ENCODE measurements at regions not wholly inside any gene's neighbourhood (a gene's known extent, or its start where the extent isn't known, plus 50 kb on each side); places are given as distances from the start of the nearest gene placed in this dataset.
"Not testable (repeated sequence)": the region's sequence is repeated elsewhere in the genome, so short reads cannot be mapped to it uniquely, and the experiment has no call there.

DNA sequence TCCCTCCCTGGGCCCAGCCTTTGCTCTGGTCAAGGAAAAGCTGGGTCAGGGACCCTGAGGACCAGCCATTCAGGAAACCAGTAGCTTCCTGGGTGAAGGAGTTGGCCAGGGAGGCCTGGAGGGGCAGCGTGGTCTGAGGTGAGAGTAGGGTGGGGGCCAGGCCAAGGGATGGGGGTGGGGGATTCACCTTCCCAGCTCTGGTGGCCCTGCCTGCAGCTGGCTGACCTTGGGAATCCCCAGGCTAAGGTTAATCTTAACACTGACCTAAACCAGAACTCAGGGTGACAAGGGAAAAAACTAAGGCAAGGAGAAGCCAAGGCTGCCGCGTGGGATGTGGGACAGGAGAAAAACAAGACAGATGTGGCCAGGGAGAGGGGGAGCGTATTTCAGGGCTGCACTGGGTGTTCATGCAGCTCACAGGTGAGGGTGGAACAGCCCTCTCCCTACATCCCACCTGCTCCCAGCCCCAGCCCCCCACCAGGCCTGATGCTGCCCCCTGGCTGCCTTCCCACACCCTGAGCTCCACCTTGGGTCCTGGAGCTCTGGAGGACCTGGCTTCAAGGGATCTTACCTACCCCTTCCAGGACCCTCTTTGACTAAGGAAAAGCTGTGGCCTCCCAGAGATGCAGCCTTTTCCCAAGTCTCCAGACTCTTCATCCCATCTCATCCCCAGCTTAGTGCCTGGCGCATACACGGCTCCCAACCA lies 132.7 kb upstream of the GRK3 start:
- DNase-seq (ENCODE audit: missing footprints); ATAC-seq; intact Hi-C loops (cut with DNase I): not testable (repeated sequence)

DNA sequence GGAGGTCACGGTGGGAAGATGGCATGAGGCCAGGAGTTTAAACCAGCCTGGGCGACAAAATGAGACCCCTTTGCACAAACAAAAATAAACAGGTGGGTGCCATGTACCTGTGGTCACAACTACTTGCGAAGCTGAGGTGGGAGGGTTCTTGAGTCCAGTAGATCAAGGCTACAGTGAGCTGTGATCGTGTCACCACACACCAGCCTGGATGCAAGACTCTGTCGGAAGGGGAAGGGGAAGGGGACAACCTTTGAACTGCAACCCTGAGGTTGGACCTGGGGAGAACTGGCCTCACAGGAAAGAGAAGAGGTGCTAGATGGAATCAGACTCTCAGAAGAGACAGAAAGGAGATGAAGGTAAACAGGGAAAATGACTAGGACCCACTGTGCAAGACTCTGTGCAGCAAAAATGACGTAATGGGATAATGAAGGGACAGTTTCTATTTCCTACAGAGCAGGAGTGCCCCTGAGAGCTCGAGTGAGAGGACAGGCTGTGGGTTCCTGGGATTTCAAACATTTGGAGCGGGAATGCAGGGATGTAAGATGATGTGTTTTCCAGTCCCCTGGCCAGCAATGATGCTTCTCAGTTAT lies 131.0 kb upstream of the GRK3 start:
- DNase-seq (ENCODE audit: missing footprints); intact Hi-C loops (cut with DNase I); ATAC-seq: not testable (repeated sequence)

DNA sequence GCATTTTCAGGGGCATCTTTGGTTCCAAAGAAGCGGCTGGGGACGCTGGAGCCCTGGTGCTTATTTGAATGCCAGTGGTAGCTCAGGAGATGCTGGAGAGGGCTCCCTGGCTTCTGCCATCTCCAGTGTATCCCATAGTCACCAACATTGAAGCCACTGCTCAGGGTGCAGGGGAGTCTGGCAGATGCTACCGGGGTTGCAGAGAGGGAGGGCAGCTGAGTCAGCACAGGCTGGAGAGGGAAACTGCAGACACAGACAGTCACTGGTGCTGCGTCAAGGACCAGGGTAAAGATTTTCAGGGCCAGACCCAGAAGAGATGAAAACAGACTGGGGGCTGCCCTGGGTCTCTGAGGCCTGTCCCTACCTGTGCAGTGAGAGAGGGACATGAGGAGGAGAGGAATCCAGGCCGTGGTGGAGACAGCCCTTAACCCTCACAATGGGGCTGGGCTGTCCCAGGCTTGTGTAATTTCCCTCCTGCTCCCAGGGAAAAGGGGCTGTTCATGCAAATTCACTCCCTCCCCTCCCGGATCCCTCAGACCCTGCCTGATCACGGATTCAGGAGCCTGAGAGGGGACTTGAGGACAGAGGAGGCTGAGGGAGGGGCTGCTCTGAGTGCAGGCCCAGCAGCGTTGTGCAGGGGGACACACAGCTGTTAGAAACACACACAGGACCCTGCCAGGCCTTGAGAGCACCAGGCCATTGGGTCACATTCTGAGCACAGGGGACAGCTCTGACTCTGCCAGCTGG lies 126.9 kb upstream of the GRK3 start:
- intact Hi-C loops (cut with DNase I): no loop called here
- DNase-seq (ENCODE audit: missing footprints) (no peak), ATAC-seq (no peak)

DNA sequence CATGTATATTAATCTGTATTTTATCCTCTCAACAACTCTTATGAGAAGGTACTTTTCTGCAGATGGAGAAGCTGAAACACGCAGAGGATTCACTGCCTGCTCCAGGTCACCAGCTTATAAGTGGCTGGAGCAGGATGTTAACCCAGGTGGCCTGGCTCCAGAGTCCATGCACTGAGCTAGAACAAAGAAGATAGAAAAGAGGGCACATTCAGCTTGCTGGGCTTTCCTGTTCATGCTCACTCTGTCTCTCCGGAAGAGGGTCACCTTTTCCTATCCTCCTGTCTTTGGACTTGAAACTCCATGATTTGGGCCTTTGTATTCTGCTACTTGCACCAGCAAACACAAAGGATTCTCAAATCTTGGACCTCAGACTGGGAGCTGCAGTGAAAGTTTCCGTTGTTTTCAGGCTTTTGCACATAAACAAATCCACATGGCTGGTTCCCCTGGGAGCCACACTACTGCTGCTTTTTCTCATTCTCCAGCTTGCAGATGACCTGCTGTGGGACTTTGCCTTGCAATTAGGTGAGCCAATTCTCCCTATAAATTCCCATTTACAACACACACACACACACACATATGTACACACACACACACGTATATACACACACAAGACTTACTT lies 117.3 kb upstream of the GRK3 start:
- ATAC-seq: no peak
- intact Hi-C loops (cut with DNase I): loop anchor here (1.0 kb wide), 1 partner anchor 85 kb away; no protein-coding TSS in a partner anchor
- no peak for DNase-seq (ENCODE audit: missing footprints)

DNA sequence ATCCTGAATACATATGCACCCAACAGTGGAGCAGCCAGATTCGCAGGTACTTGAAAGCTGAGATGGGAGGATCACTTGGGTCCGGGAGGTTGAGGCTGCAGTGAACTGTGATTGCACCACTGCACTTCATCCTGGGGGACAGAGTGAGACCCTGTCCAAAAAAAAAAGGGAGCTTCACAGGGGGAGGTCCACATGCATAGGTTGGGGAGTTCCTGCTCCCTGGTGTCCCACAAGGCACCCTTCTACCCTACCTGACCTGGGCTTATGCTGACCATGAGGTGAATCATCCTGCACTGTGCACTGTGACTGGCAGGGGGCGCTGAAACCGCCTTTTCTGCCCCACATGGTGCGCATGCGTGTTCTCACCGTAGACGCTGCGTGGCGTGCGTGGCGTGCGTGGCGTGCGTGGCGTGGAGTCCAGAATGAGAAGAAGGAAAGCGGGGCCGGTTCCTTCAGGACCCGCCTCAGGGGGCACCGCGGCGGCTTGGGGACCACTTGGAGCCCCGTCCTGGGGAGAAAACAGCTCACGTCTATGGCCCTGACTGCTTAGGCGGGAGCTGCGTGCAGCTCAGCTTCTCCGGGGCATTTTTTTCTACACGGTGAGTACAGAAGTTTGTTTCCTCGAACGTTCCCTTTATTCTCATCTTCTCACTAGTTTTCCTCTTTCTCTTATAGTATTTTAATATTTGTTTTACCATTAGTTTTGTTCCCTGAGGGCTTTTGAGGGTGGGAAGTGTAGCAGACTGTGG lies 116.6 kb upstream of the GRK3 start:
- peak; percentile 94 for DNase-seq (ENCODE audit: missing footprints)
- intact Hi-C loops (cut with DNase I): loop anchor here (1.0 kb wide), 1 partner anchor 86 kb away; no protein-coding TSS in a partner anchor
- ATAC-seq: peak; percentile 97

DNA sequence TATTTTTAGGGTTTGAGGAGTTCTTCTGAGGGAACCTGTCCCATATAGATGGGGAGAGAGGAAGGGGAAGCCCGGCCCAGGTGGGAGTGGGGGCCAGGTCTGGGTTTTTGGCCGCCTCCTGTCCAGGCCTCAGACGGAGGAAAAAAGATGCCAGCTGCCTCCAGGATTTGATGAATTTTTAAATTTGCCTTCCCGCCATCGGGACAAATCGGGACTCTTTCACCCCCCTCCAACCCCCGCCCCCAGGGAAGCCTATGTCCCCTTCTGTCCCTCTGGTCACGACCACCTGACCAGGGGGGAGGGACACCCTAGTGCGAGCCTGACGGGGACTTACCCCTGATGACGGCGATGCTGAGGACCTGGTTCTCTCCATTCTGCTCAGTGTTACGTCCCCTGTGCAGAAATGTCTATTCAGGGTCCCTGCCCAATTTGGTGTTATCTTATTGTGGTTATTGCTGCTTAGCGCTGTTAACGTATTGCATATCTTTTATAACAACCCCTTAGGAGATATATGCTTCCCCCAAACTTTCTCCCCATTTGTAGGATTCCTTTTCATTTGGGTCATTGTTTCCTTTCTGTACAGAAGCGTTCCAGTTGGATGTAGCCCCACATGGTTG lies 115.9 kb upstream of the GRK3 start:
- no peak for DNase-seq (ENCODE audit: missing footprints)
- peak; percentile 24 for ATAC-seq

DNA sequence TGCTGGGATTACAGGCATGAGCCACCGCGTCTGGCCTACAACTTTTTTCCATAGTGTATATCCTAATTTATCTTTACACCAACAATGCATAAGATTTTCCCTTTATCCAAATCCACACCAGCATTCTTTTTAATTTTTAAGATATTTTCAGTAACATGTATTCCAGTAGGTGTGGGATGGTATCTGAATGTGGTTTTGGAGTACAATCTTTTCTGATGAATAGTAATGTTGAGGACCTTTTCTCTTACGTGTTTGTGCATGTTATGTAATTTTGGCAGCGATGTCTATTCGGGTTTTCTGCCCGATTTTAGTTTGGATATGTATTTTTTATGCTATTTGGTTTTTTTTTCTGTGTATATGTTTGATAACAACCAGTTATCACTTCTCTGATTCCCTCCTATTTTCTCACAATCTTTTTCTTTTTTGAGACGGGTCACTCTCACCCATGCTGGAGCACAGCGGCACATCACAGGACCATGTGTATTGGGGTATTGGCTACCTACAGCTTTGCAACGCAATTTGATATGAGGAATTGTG lies 114.6 kb upstream of the GRK3 start:
- DNase-seq (ENCODE audit: missing footprints) (no peak), ATAC-seq (no peak)
- intact Hi-C loops (cut with DNase I): no loop called here

More for the DNA sequence above, 115.9 kb upstream of the GRK3 start:
- intact Hi-C loops (cut with DNase I): no loop called here

DNA sequence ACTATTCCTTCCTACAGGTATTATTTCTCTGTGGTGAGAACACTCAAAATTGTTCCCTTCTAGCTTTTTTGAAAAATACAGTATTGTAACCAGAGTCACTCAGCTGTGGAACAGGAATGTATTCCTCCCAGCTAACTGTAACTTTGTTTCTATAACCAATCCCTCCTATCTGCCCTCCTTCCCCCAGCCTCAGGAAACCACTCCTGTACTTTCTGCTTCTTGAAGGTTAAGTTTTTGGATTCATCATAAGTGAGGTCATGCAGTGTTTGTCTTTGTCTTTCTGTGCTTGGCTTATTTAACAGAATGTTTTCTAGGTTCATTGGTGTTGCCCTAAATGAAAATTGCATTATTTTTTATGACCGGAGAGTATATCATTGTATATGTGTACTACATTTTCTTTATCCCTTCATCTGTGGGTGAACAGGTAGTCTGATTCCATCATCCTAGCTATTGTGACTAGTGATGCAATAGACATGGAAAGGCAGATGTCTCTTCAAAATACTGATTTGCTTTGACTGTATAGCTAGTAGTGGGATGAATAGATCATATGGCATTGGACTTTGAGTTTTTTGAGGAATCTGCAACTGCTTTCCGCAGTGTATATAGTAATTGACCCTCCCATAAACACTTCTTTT lies 112.9 kb upstream of the GRK3 start:
- DNase-seq (ENCODE audit: missing footprints) (no peak), ATAC-seq (no peak)
- intact Hi-C loops (cut with DNase I): no loop called here

DNA sequence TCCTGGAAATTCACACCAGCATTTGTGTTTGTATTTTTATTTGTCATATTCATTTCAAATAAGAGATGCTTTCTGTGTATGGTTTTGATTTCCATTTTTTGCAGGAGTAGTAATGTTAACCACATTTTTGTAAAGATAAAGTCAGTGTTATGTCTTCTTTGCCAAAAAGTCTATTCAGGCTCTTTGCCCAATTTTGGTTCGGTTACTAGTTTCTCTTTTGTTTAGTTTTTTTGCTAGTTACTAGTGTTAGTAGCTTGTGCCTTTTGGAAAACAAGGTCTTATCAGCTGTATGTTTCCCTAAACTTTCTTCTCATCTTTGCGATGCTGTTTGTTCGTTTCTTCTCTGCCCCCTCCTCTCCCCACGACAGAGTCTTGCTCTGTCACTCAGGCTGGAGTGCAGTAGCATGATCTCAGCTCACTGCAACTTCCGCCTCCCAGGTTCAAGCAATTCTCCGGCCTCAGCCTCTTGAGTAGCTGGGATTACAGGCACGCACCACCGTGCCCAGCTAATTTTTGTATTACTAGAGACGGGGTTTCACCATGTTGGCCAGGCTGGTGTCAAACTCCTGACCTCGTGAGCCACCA lies 112.3 kb upstream of the GRK3 start:
- DNase-seq (ENCODE audit: missing footprints) (no peak), ATAC-seq (no peak)
- intact Hi-C loops (cut with DNase I): no loop called here

DNA sequence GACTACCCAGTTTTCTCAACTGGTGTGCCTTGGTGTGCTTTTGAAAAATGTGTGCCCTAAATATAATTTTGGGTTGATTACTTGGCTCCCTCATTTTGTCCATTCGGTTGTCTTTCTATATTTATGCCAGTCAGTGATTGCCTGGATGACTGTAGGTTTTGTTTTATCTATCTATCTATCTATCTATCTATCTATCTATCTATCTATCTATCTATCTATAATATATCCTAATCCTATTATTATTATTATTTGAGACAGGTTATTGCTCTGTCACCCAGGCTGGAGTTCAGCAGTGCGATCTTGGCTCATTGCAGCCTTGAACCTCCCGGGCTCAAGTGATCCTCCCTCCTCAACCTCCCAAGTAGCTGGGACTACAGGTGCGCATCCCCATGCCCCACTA lies 111.4 kb upstream of the GRK3 start:
- no peak for ATAC-seq
- no peak for DNase-seq (ENCODE audit: missing footprints)
- intact Hi-C loops (cut with DNase I): no loop called here

DNA sequence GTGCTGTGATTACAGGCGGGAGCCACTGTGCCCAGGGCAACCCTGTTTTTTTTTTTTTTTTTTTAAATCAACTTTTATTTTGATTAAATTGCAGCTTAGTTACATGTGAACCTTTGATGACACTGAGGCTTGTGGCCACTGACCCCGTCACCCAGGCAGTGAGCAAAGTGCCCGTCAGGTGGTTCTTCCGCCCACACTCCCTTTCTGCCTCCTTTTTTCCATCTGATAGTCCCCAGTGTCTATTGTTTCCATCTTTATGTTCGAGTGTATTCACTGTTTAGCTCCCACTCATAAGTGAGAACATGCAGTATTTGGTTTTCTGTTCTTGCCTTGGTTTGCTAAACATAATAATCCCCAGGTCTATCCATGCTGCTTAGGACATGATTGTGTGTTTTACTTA lies 110.9 kb upstream of the GRK3 start:
- ATAC-seq (no peak), DNase-seq (ENCODE audit: missing footprints) (no peak)
- intact Hi-C loops (cut with DNase I): no loop called here

DNA sequence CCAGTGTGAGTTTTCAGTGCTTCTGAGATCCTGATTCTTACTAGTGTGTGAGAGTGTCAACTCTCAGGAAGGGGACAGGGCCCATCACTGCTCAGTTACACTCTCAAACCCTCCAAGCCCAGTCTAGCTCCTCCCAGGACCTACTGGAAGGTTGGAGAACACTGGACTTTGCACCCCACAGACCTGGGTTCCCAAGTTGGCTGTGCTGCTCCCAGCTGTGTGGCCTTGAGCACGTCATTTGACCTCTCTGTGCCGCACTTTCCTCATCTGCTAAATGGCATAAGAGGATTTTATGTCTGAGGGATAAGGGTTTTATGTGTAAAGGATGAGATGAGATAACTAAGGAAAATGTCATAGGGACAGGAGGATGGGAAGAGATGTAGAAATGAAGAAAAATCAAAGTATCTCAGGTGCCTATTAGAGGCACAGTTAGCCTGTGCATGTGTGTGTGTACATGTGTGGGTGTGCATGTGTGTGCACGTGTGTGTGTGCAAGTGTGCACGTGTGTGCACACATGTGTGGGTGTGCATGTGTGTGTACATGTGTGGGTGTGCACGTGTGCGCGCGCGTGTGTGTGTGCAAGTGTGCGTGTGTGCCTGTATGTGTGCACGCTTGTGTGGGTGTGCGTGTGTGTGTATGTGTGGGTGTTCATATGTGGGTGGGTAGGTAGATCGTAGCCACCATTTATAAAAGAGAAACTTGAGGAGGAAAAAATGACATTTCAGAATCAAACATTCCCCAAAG lies 108.0 kb upstream of the GRK3 start:
- DNase-seq (ENCODE audit: missing footprints); intact Hi-C loops (cut with DNase I); ATAC-seq: not testable (repeated sequence)

DNA sequence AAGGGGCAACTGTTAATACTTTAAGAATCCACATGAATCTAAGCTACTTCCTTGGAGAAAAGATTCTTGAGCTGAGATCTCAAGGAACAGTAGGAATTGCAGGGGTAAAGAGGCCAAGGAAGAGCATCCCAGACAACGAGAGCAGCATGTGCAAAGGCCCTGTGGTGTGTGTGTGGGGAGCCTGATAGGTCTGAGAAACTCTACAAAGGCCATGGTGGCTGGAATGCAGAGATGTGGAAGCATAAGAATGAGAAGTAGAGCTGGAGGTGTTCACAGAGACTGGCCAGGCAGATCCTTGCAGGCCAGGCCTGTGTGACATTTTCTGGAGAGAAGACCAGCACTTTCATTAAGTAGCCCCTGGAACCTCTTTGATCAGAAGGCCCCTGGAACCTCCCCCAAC lies 105.8 kb upstream of the GRK3 start:
- ATAC-seq; intact Hi-C loops (cut with DNase I); DNase-seq (ENCODE audit: missing footprints): not testable (repeated sequence)

DNA sequence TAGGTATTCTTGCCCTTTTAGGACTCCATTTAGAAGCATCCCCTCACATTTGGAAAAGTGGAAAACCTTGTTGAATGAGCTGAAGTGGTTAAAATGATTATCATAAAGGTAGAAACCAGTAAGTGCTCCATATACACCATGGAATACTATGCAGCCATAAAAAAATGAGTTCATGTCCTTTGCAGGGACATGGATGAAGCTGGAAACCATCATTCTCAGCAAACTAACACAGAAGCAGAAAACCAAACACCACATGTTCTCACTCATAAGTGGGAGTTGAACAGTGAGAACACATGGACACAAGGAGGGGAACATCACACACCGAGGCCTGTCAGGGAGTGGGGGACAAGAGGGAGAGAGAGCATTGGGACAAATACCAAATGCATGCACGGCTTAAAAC lies 103.8 kb upstream of the GRK3 start:
- not testable (repeated sequence) for DNase-seq (ENCODE audit: missing footprints); ATAC-seq
- intact Hi-C loops (cut with DNase I): loop anchor here (2.0 kb wide), 1 partner anchor 312 kb away; no protein-coding TSS in a partner anchor

DNA sequence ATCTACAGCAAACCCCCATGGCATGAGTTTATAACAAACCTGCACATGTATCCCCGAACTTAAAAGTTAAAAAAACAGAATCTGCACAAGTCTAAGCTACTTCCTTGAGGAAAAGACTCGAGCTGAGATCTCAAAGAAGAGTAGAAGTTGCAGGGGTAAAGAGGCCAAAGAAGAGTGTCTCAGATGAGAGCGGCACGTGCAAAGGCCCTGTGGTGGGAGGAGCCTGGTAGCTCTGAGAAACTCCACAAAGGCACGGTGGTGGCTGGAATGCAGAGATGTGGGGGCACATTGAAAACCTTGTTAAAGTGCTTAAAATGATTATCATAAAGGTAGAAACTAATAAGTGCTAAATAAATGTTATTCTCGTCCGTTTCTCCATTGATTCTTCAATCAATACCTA lies 103.2 kb upstream of the GRK3 start:
- DNase-seq (ENCODE audit: missing footprints): no peak
- ATAC-seq: no peak
- intact Hi-C loops (cut with DNase I): loop anchor here (2.0 kb wide), 1 partner anchor 312 kb away; no protein-coding TSS in a partner anchor
